Muscle of arm (tissue), 1 donor: ENCODE measurements at regions not wholly inside any gene's neighbourhood (a gene's known extent, or its start where the extent isn't known, plus 50 kb on each side); places are given as distances from the start of the nearest gene placed in this dataset.
"Not testable (repeated sequence)": the region's sequence is repeated elsewhere in the genome, so short reads cannot be mapped to it uniquely, and the experiment has no call there.

Experiments used
- DNase-seq: peaks from one replicate; pipeline ENCODE4 v3.0.0-alpha.2; 2013

GRCh38 chr7:120014301-120014700 lies 258.7 kb upstream of the KCND2 start:
- not testable (repeated sequence) for DNase-seq

- DNase-seq = no peak
Measured at GRCh38 chr7:120014925-120015465, 258.0 kb upstream of the KCND2 start.

- DNase-seq = no peak
Measured at GRCh38 chr7:120021085-120021484, 251.9 kb upstream of the KCND2 start.

- DNase-seq = no peak
Measured at GRCh38 chr7:120023494-120024167, 249.3 kb upstream of the KCND2 start.

- no peak for DNase-seq
Measured at GRCh38 chr7:120028636-120029035, 244.3 kb upstream of the KCND2 start.

GRCh38 chr7:120030876-120031275 lies 242.1 kb upstream of the KCND2 start:
- DNase-seq = peak; percentile 5

GRCh38 chr7:120033114-120033513 lies 239.9 kb upstream of the KCND2 start:
- no peak for DNase-seq

- DNase-seq = no peak
Measured at GRCh38 chr7:120039138-120039537, 233.8 kb upstream of the KCND2 start.

- DNase-seq = no peak
Measured at GRCh38 chr7:120041798-120042197, 231.2 kb upstream of the KCND2 start.

- no peak for DNase-seq
Measured at GRCh38 chr7:120043250-120043649, 229.7 kb upstream of the KCND2 start.

- DNase-seq = peak; percentile 13
Measured at GRCh38 chr7:120052884-120053382, 220.0 kb upstream of the KCND2 start.

GRCh38 chr7:120053390-120053961 lies 219.5 kb upstream of the KCND2 start:
- DNase-seq = peak; percentile 15

- no peak for DNase-seq
Measured at GRCh38 chr7:120054376-120055100, 218.4 kb upstream of the KCND2 start.

GRCh38 chr7:120055300-120055699 lies 217.7 kb upstream of the KCND2 start:
- no peak for DNase-seq

GRCh38 chr7:120056227-120056626 lies 216.7 kb upstream of the KCND2 start:
- DNase-seq = no peak

GRCh38 chr7:120059641-120060040 lies 213.3 kb upstream of the KCND2 start:
- DNase-seq = no peak

- DNase-seq = no peak
Measured at GRCh38 chr7:120060281-120060680, 212.7 kb upstream of the KCND2 start.

GRCh38 chr7:120060875-120061274 lies 212.1 kb upstream of the KCND2 start:
- DNase-seq = no peak

GRCh38 chr7:120064565-120064964 lies 208.4 kb upstream of the KCND2 start:
- no peak for DNase-seq

- DNase-seq = not testable (repeated sequence)
Measured at GRCh38 chr7:120066898-120067297, 206.1 kb upstream of the KCND2 start.

GRCh38 chr7:120070201-120070600 lies 202.8 kb upstream of the KCND2 start:
- DNase-seq = no peak

GRCh38 chr7:120077777-120078176 lies 195.2 kb upstream of the KCND2 start:
- no peak for DNase-seq

- no peak for DNase-seq
Measured at GRCh38 chr7:120079022-120079421, 194.0 kb upstream of the KCND2 start.
